B cell (primary cell): ENCODE measurements at regions not wholly inside any gene's neighbourhood (a gene's known extent, or its start where the extent isn't known, plus 50 kb on each side); places are given as distances from the start of the nearest gene placed in this dataset.

Experiments used
- EZH2 ChIP-seq: IDR thresholded peaks from 2 replicates; pipeline ENCODE4 v1.6.1; 2012; ENCODE audit warnings: borderline replicate concordance, low read depth, mild to moderate bottlenecking, moderate library complexity, low read length; ENCODE audit not compliant: insufficient read depth, poor library complexity, severe bottlenecking
- TF ChIP-seq, protein P1 (sequence below): fragments of 200-600 bp; IDR thresholded peaks from one replicate; pipeline ENCODE4 v1.8.0; 2022; ENCODE audit warnings: antibody characterized with exemption, mild to moderate bottlenecking

DNA sequence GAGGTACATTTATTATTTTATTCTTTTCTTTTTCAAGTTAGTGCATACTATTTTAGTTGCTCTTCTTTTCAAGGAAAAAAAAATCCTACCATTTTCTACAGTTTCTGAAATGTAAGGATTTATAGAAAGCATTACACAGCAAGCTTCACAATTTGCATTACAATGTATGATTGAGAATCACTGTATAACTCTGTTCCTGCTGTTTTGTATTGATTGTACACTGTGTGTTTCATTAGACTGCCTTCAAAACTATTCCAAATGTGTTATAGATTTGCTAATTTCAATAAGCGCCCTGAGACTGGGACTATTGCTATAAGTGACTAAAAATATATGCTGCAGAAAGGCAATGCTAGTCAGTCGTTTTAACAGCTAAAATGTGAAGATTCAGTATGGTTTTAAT is 479.7 kb upstream of the EYS start:
- TF ChIP-seq, protein P1, sequence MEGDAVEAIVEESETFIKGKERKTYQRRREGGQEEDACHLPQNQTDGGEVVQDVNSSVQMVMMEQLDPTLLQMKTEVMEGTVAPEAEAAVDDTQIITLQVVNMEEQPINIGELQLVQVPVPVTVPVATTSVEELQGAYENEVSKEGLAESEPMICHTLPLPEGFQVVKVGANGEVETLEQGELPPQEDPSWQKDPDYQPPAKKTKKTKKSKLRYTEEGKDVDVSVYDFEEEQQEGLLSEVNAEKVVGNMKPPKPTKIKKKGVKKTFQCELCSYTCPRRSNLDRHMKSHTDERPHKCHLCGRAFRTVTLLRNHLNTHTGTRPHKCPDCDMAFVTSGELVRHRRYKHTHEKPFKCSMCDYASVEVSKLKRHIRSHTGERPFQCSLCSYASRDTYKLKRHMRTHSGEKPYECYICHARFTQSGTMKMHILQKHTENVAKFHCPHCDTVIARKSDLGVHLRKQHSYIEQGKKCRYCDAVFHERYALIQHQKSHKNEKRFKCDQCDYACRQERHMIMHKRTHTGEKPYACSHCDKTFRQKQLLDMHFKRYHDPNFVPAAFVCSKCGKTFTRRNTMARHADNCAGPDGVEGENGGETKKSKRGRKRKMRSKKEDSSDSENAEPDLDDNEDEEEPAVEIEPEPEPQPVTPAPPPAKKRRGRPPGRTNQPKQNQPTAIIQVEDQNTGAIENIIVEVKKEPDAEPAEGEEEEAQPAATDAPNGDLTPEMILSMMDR: no peak
- TF ChIP-seq EZH2: no peak
